ENCODE measurements at regions not wholly inside any gene's neighbourhood (a gene's known extent, or its start where the extent isn't known, plus 50 kb on each side); places are given as distances from the start of the nearest gene placed in this dataset.

DNA sequence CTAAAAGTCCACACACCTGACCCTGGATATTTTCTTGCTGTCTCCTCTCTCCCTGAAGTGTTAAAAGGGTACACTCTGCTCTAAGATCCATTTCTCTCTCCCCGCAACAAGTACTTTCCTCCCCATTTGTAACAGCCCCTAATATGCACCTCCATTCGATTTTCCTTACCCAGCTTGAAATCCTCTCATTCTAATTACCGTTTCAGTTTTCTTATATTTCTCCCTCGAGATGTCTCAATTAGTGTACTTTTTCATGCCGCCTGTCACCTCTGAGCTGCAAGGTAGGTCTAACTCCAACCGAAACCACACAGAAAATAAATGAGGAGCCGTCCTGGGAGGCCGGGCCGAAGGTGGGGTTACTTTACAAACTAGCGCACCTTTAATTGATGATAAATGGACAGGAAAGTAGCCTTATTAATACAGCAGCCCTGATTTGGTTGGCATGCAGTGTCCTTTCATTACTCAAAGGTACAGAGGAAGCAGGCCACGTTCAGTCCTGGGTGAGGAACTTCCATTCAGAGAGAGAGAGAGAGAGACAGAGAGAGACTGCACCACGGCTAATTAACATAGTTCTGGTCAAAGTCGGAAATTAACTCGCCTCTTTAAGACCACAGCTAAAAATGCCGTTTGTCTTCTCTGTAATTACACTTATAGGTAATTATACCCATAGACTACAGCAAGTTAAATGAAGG is 319.9 kb downstream of the ARRDC4 start:
- no peak for DNase-seq
- intact Hi-C loops (cut with DNase I; ENCODE audit: low total_unique reads) (no loop called here), in situ Hi-C loops (cut with MboI; ENCODE audit: low pct_ligation_motif_present in 1 of 4, low pct_unique_long_range_greater_than_20kb in 1 of 4, low sequenced_read_pairs in 3 of 4) (loop anchor here in 3 of 4 donors (25.0 kb wide), 2 partner anchors 368 to 393 kb away; no protein-coding TSS in a partner anchor)
- TF ChIP-seq, protein P1, sequence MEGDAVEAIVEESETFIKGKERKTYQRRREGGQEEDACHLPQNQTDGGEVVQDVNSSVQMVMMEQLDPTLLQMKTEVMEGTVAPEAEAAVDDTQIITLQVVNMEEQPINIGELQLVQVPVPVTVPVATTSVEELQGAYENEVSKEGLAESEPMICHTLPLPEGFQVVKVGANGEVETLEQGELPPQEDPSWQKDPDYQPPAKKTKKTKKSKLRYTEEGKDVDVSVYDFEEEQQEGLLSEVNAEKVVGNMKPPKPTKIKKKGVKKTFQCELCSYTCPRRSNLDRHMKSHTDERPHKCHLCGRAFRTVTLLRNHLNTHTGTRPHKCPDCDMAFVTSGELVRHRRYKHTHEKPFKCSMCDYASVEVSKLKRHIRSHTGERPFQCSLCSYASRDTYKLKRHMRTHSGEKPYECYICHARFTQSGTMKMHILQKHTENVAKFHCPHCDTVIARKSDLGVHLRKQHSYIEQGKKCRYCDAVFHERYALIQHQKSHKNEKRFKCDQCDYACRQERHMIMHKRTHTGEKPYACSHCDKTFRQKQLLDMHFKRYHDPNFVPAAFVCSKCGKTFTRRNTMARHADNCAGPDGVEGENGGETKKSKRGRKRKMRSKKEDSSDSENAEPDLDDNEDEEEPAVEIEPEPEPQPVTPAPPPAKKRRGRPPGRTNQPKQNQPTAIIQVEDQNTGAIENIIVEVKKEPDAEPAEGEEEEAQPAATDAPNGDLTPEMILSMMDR (IDR thresholded peaks at IDR 0.05) = no peak
- no peak for TF ChIP-seq POLR2A (IDR thresholded peaks at IDR 0.05)
- no peak for TF ChIP-seq POLR2AphosphoS5 (IDR thresholded peaks at IDR 0.05)
- TF ChIP-seq EP300 (IDR thresholded peaks at IDR 0.05; ENCODE audit: low read depth) = no peak
- Histone ChIP-seq H3K4me3 (no peak overlapping the region), H3K36me3 (no peaks in the 10 kb centered on the region), H3K4me1 (no peaks in the 10 kb centered on the region), H3K9me3 (no peaks in the 10 kb centered on the region), H3K27me3 (no peaks in the 10 kb centered on the region), H3K27ac (no peak overlapping the region)
- WGBS, 2 donors (ENCODE audit: low coverage in 1 of 2) = 70 to 72% methylated on average over 15 of the region's 15 CpGs

DNA sequence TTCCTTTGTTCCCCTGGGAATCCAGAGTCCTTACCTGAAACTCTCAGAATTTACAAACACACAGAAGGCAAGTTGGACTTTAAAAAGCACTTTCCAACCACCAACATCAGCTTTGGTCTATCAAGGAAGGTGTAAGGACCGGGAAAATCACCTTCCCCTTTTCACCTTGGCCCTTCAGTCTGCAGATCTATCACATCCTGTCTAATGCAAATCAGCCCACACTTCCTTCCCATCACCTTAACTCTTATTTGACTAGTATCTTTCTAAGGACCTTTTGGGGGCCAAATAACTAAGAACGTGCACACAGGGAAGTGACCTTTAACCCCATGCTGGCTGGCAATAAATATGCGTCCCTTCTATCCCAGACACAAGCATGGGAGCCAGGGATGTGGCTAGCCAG is 320.6 kb downstream of the ARRDC4 start:
- H3K27ac ChIP-seq = no peak overlapping the region
- 32% methylated on average over 3 of the region's 3 CpGs; no CpG with 5 or more reads in 1 of the 2 donors for WGBS, 2 donors (ENCODE audit: low coverage in 1 of 2)
- H3K9me3 ChIP-seq = no peaks in the 10 kb centered on the region
- intact Hi-C loops (cut with DNase I; ENCODE audit: low total_unique reads) (no loop called here), in situ Hi-C loops (cut with MboI; ENCODE audit: low pct_ligation_motif_present in 1 of 4, low pct_unique_long_range_greater_than_20kb in 1 of 4, low sequenced_read_pairs in 3 of 4) (loop anchor here in 3 of 4 donors (25.0 kb wide), 2 partner anchors 369 to 394 kb away; no protein-coding TSS in a partner anchor)
- no peak for TF ChIP-seq EP300 (IDR thresholded peaks at IDR 0.05; ENCODE audit: low read depth)
- no peak for TF ChIP-seq POLR2A (IDR thresholded peaks at IDR 0.05)
- TF ChIP-seq, protein P1 (IDR thresholded peaks at IDR 0.05) = no peak
- TF ChIP-seq POLR2AphosphoS5 (IDR thresholded peaks at IDR 0.05) = no peak
- no peak overlapping the region for H3K4me3 ChIP-seq
- no peak for DNase-seq
- no peaks in the 10 kb centered on the region for H3K4me1 ChIP-seq
- no peaks in the 10 kb centered on the region for H3K36me3 ChIP-seq
- H3K27me3 ChIP-seq = no peaks in the 10 kb centered on the region

DNA sequence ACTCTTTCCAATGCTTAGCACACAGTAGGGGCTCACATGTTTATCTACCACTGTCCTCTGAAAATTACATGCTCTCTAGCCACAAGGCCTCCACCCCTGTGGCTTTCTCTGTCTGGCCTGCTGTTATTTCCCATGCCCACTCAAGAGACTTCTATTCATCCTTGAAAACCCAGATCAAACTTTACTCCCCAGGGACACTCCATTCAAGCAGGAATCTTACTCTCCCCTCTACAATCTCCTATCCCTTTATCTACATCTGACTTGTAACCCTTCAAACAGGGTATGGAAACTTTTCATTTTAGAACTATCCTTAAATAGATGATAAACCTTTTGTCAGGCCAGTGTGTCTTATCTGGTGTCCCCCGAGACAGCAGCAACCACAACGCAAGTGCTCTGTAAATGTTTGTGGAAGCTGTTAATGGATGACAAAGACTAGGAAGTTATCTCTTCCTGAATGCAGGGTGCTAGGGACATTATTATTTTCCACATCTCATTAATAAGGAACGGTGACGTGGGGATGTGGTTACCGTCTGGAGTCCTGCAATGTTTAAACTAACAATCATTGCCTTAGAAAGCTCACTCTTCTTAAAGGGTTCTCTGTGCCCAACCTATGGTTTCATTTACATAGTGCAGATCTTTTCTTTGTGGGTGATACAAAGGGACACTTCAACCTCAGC is 322.3 kb downstream of the ARRDC4 start:
- no peaks in the 10 kb centered on the region for H3K4me1 ChIP-seq
- TF ChIP-seq, protein P1 (IDR thresholded peaks at IDR 0.05) = no peak
- TF ChIP-seq POLR2A (IDR thresholded peaks at IDR 0.05) = no peak
- TF ChIP-seq POLR2AphosphoS5 (IDR thresholded peaks at IDR 0.05) = no peak
- no peak for TF ChIP-seq EP300 (IDR thresholded peaks at IDR 0.05; ENCODE audit: low read depth)
- in situ Hi-C loops (cut with MboI; ENCODE audit: low pct_ligation_motif_present in 1 of 4, low pct_unique_long_range_greater_than_20kb in 1 of 4, low sequenced_read_pairs in 3 of 4) = loop anchor here in 3 of 4 donors (25.0 kb wide), 2 partner anchors 370 to 395 kb away; no protein-coding TSS in a partner anchor
- H3K36me3 ChIP-seq = no peaks in the 10 kb centered on the region
- intact Hi-C loops (cut with DNase I; ENCODE audit: low total_unique reads) = no loop called here
- H3K9me3 ChIP-seq = no peaks in the 10 kb centered on the region
- WGBS, 2 donors (ENCODE audit: low coverage in 1 of 2) = 42 to 80% methylated on average over 1 to 5 of the region's 5 CpGs
- no peak for DNase-seq
- H3K27me3 ChIP-seq = no peaks in the 10 kb centered on the region
- H3K27ac ChIP-seq = no peak overlapping the region
- no peak overlapping the region for H3K4me3 ChIP-seq

DNA sequence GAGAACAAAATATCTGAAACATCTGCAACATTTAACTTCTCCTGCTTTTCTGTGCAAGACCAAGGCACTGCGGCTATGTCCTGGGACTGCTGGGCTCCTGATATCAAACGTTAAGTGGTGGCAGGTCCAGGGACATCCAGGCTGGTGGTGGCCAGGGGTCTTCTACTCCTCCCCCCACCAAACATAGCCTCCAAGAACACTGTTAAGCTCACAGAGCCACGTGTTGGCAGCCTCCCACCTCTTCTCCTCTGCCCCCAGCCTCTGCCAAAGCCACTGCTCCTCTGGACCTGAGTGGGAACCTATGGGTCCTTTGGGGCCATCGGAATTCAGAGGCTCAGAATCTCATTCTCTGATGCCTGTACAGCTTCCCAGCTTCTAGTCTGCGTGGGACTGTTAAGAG is 325.7 kb downstream of the ARRDC4 start:
- DNase-seq = no peak
- TF ChIP-seq, protein P1 (IDR thresholded peaks at IDR 0.05) = no peak
- no peak for TF ChIP-seq EP300 (IDR thresholded peaks at IDR 0.05; ENCODE audit: low read depth)
- TF ChIP-seq POLR2AphosphoS5 (IDR thresholded peaks at IDR 0.05) = no peak
- no peak for TF ChIP-seq POLR2A (IDR thresholded peaks at IDR 0.05)

More for the DNA sequence above, 325.7 kb downstream of the ARRDC4 start:
- Histone ChIP-seq H3K36me3 (no peaks in the 10 kb centered on the region), H3K27me3 (peaks cover 16% of the 10 kb centered on the region), H3K4me1 (no peaks in the 10 kb centered on the region), H3K9me3 (no peaks in the 10 kb centered on the region), H3K27ac (no peak overlapping the region), H3K4me3 (no peak overlapping the region)
- intact Hi-C loops (cut with DNase I; ENCODE audit: low total_unique reads) (no loop called here), in situ Hi-C loops (cut with MboI; ENCODE audit: low pct_ligation_motif_present in 1 of 4, low pct_unique_long_range_greater_than_20kb in 1 of 4, low sequenced_read_pairs in 3 of 4) (loop anchor here in 3 of 4 donors (25.0 kb wide), 2 partner anchors 374 to 399 kb away; no protein-coding TSS in a partner anchor)
- 63 to 100% methylated on average over 3 to 5 of the region's 5 CpGs for WGBS, 2 donors (ENCODE audit: low coverage in 1 of 2)
